GM19455 (cell line): ENCODE measurements at regions not wholly inside any gene's neighbourhood (a gene's known extent, or its start where the extent isn't known, plus 50 kb on each side); places are given as distances from the start of the nearest gene placed in this dataset.

Experiments
- ATAC-seq: cut with Tn5 transposase; IDR thresholded peaks from one replicate; pipeline ENCODE4 v1.9.1; 2021; ENCODE audit not compliant: unreplicated experiment

DNA sequence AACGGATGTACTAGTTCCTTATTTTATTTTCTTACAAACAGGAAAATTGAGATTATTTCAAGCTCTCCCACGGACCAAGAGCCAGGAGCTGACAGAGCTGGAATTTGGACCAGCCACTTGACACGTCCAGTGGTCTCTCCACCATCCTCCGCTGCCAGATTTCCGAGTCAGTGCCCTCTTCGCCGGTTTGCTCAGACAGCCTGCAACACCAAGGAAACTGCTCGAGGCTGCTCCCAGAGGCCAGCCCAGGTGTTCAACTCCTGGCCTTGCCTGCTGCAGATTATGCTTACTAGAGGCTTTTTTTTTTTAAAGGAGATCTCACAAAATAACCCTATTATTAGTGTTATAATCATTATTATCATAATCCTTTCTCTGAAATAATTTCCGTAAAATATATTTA lies 779.8 kb downstream of the RNF144A start:
- no peak for ATAC-seq

DNA sequence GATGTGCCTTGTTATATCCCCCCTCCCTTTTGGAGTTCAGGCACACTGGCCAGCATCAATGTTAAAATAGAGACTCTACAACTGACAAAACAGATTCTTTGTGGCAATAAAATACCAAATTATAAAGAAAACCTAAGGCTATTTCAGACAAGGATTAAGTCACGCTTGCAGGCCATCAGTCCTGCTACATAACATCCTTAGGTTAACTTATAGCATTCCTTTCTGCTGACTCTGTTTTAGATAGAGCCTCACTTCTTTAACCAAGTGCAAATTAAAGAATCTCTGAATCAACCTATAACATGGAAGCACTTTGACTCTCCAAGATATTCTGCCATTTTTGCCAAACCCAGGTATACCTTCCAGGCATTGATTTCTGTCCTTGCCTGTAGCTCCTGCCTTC lies 784.6 kb downstream of the RNF144A start:
- ATAC-seq, result no peak

DNA sequence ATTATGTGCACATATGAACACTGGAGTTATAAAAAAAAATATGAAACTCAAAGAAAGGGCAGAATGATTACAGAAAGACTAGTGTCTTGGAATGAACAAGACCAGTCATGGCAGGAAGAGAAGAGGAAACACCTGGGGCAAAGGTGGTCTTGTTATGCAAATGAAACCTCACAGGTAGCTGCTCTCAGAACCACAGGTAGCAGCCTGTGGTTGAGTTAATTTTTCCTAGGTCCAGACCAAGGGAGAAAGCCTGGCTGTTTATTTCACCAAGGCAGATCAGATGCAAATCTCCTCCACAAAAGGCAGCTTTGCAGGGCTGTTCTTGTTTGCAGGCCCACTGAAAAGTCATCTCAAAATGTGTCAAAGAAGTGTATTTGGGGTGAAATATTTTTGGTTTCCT lies 785.8 kb downstream of the RNF144A start:
- ATAC-seq, result no peak

DNA sequence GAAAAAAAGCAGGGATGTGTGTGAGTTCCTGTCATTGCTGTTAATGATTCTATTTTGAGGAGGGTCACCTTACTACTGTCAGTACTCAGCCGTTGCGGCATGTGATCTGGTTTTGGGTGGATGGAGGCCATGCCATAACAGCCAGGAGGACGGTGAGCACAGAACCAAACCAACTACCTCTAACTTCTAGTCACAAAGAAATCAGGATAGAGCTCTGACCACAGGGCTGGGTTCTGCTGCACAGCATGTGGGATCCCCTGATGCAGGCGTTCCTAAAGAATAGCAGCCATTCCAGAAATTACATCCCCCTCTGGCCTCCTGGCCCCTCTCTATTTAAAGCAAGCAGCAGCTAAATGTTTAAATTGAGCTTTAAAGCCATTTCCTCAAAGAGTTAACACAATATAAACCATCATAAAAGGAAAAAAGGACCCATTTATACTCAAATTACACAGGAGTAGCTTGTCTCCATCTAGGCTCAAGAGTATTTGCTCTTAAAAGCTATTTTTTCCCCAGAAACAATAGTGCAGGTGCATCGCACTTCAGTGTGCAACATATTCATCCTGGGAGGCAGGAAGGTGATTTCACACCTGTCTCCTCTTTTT lies 786.4 kb downstream of the RNF144A start:
- no peak for ATAC-seq

DNA sequence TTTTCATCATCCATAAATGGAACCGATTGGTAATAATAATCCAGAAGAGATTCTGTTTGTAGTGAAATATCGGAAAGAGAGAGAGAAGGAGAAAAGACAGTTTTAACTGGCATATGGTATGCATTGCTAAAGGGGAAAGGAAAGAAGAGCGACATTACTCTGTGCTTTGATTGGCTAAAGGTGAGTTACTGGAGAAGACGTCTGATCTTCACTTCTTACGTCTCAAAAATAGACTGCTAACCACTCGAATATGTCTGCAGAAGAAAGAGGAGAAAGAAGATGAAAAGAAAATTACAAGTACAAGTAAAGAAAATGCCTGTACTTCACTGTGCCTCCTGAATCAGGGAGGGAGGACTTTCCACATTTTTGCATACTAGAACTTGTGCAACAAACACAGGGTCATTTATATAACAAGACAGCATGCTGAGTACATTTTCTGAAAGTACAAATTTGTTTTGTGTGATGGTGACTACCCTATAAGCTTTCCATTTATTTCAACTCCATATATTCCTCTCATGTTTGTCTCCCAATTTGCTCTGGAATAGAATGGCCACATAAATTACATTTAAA lies 787.2 kb downstream of the RNF144A start:
- no peak for ATAC-seq

DNA sequence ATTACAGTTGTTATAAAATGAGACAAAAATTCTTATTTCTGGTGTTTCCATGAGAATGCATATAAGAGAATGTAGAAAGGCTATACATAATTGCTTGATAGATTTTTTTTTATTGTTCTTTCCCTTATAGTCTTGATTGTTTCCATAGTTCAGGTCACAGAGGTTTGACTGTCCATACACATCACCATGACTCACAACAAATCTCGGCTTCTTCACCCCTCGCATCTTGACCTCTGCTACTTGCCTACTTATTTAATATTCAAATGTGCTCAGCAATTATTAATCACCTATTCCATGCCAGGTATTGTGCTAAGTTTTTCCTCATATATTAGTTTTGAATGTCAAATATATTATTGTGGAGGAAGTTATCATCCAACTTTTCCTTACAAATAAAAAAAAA lies 789.6 kb downstream of the RNF144A start:
- ATAC-seq, result no peak

DNA sequence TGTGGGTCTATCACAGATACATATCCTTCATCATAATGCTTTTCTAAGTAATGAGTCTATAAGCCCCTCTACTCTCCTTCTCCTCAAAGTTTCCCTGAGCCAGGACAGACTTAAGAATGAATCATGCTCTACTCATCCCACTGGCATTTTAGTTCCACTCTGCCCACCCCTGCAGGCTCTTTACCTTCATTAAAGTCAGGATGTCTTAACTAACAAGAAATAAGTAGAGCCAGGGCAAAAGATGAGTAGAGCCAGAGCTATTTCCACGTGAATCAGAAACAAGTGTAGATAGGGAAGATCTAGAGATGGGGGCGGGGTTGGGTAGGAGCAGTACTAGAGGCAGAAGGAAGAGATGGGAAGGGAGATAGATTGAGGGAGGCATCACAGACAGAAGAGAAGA lies 790.5 kb downstream of the RNF144A start:
- ATAC-seq, result no peak

DNA sequence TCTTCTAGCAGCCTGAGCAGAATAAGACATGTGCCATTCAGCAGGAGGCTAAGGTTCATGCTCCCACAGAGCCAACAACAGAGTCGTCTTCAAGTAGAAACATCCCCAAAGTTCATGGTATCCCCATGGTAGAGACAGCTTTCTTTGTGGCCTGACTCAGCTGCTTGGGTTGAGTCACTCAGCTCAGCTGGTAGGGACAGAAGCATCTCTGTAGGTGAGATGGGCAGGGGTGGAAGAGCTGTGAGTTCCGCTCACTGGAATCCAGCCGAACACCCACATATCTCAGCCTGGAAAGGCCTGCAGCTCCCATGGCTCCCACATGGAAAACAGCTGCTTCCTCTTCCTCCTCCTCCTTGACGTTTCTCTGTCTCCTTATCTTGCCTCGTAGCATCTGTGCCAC lies 792.7 kb downstream of the RNF144A start:
- ATAC-seq, result no peak

DNA sequence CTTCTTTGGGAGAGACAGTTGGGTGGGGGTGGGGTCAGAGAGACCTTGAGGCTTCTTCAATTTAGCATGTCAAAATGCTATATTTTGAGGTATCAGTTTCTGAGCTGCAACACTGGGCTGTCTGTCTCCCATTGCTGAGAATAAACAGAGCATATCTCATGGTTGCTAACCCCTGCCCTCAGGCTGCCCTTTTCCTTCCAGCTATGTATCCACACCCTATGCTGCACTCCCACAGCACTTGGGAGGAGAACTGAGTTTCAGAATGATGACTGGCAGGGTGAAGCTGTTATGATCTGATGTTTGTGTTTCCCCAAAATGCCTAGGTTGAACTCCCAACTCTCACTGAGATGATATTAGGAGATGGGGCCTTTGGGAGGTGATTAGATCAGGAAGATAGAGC lies 794.0 kb downstream of the RNF144A start:
- ATAC-seq, result no peak

DNA sequence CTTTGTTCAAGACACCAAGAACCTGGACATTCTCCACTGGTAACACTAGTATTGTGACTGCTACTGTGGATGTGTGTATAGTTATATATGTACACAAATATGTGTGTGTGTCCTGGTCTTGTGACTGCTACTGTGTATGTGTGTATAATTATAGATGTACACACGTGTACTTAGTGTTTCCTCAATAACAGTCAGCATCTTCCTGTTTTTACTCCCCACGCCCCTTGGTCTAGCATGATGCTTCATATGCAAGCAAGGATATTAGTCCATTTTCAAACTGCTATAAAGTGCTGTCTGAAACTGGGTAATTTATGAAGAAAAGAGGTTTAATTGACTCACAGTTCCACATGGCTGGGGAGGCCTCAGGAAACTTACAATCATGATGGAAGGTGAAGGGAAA lies 802.7 kb downstream of the RNF144A start:
- no peak for ATAC-seq

DNA sequence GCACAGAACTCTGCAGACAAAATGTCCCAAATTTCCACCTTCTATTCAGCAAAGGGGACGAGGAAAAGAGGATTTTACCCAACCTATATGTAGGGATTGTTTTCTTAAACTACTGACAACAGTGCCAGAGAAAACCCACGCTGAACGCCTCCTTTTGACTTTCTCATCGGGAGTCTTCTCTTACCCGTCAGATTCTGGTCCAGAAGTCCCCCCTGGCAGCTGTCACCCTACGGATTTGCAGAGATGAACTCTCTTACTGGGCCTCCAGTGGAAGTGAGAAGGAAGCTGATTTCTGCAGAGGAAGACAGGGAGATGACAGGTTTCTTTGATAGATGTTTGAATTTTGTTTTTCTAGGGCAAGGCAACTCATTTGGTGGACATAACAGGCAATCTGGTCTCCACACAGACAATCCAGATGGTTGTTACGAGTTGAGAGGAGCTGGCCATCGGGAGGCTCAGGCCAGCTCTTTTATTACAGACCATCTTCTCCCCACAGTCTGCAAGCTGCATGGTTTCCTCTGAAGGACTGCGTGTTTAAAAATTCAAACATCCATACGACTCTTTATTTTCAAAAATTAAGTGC lies 804.3 kb downstream of the RNF144A start:
- ATAC-seq, result no peak

DNA sequence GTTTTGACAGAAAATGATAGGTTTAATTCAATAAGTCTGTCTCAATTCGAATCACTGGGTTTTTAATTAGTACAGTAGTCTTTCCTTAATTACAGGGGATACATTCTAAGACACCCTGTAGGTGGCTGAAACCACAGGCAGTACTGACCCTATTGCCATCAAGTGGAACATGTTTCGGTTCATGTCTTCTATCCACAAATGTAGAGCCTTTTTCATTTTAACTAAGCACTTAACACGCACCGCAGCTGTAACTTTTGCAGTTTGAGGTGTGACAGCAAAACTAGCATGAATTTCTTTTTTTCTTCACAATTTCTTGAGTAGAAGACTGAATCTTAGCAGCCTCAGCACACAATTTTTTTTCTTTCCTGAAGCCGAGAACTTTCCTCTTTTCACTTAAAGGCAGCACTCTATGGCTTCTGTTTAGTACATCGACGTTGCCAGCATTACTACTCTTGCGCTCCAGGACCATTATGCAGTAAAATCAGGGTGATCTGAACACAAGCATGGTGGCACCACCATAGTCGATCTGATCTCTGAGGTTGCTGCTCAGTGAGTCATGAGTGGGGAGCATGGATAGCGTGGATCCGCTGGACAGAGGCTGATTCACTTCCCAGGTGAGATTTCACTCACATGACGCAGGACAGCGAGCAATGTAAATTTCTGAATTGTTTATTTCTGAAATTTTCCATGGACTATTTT lies 805.1 kb downstream of the RNF144A start:
- ATAC-seq, result peak; percentile 70

DNA sequence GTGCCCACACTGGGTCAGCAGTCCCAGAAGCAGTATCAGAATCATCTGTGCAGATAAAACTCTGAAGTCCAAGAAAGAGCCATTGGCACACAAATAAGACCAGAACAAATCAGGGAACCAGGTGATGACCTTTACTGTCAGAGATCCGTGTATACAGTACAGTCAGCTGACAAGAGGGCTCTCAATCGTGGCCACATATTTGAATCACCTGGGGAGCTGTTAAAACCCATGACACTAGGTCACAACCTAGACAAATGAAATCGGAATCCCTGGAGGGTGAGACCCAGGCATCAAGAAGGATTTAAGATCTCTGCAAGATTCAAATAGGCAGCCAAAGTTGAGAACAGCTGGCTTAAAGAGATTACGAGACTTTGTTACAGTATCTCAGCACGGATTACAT lies 807.1 kb downstream of the RNF144A start:
- ATAC-seq, result no peak

DNA sequence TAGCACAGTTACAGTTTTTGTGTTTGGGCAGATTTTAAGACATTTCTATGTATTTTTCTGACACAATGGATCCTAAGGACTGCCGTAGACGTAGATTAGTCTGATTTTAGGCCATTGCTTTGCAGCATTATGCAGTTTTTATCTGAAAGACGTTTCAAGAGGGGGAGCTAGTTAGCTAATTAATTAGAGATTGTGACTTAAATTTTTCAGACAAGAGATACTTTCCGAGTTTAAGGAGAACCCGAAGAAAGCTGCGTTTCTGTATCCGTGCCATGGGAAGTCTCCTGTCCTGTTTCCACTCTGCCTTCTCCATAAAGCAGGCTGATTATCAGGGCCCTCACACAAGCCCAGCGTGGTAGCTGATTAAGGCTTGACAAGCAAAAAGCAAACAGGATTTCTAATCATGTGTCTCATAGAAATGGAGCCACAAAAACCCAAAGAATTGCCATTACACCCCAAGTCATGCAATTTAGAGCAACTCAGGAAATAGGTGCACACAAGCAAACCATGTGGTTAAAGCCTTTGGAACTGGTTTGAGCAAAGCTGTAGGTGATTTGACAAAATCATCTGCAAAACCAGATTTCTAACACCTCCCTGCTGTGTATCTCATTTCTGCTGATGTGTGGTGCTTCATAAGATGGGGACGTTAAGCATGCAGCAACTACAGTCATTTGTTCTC lies 808.1 kb downstream of the RNF144A start:
- ATAC-seq, result no peak

DNA sequence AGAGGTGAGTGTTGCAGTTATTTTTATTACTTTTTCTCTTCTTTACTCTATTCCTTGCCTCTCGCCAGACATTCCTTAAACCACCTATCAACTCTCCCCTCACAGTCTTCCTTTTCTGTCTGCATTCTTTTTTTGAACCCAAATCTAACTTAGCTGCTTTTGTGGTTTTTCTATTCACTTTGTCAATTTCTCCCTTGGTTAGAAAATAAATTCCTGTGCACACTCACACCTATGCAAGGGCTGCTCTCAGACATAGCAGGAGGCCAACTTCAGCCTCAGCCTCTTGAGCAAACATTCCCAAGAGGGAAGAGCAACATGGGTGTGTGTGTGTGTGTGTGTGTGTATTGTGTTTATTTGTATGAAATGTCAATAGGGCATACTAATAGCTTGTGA lies 808.6 kb downstream of the RNF144A start:
- no peak for ATAC-seq

DNA sequence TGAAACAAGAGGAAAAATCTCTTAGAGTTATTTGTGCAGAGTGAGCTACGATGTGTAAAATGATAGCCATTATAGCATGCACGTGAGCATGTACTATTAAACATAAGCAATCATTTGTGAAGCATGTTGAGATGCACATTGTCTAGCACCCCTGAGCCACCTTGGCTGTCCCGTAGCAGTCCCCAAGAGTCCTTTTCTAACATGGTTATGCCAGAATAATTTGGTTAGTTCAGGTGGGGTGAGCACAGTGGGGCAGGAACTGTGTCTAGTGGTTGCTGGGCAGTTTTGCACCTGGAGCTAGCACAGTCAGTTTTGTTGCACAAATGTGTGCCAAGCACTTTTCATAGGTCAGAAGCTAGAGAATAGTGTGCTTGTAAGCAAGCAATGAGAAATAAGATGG lies 809.8 kb downstream of the RNF144A start:
- no peak for ATAC-seq

DNA sequence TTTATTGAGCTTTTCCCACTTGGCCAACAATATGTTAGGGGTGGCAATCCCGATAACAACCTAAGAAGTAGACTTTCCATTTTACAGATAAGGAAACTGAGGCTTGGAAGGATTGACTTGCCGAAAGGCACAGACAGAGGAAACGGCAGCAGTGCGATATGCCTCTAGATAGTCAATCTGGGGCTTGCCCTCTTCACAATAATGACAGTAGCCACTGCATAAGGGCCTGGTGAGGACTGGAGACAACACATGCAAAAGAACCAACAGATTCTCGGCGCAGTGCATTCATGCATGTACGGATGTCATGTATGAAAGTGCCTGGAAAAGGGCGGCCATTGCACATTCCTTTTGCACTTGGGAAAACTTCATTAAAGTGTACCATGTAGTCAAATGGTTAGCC lies 811.2 kb downstream of the RNF144A start:
- ATAC-seq, result no peak

DNA sequence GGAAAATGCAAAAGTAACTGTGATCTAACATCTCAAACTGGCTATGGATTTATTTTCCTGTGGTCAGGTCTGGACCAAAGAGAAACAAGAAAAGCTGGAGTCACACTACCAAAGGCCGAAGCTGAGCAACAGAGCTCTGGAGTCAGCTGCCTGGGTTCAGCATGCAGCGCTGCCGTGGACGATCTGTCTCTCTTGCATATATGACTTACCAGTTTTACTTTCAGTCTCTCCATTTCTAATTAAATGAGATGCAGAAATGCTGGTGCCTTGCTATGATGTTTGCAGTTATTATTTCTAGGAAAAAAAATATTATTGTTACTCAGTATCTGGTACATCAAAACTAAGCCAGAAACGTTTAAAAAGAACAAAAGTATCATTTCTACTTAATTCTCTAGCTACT lies 813.2 kb downstream of the RNF144A start:
- ATAC-seq, result no peak

DNA sequence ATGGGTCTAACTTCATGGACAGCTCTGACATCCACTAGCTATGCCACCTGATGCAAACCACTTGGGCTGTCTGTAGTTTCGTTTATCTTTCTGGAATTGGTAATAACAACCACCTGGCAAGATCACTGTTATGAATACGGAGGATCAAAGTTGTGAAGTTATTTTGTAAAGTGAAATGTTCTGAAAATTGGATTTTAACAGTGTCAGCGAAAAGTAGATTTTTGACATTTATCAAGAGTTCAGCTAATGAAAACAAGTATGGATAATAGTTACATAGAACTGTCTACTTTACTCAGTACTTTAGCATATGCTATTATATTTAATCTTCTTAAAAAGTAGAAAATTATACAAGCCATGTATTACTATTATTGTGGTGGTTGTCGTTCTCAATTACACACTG lies 813.8 kb downstream of the RNF144A start:
- ATAC-seq, result no peak

DNA sequence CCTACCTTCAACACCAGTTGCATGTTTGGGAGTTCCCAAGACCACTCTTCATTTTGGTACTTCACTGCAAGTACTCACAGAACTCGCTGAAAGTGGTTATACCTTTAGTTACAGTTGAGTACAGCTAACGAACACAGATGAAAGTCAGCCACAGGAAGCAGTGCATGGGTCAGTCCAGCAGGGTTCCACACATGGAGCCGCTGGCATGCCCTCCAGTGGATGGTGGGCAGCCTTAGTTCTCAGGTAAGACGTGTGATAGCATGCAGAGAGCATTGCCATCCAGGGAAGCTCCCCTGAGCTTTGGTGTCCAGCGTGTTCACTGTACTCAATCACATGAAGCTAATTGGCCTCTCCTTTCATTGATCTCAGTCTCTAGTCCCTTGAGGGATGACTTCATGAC lies 815.3 kb downstream of the RNF144A start:
- ATAC-seq, result no peak

DNA sequence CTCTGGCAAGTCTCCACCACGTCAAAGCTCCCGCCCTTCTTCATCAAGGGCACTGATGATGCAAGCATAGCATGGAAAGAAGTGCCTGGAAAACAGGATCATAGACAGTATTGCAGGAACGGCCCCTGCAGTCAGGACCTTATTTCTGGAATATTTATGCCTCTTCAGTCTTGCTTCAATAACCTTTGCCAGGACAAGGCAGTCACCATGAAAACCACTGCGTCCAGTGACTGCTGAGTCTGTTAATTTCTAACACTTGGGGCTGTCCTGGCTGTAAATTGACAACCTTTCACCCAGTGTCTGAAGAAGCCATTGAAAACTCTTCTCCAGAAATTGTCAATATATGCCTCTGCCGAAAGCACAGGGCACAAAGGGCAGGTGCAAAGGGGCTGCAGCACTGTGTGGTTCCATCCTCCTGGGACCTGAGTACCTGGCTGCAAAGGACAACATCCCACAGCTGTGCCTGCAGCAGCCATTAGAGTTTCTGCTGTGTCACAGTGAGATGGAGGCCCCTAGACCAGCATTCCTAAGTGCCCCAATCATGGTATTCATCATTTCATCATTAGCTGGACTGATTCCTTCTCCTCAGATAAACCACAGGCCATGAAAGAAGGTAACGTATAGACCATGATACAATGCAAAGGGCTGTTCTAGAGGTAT lies 819.6 kb downstream of the RNF144A start:
- ATAC-seq, result no peak
